NB4 (cell line): ENCODE measurements at regions not wholly inside any gene's neighbourhood (a gene's known extent, or its start where the extent isn't known, plus 50 kb on each side); places are given as distances from the start of the nearest gene placed in this dataset.

Source experiments
- DNase-seq: peaks from one replicate; pipeline ENCODE4 v3.0.0; 2010; ENCODE audit warnings: low read depth
- H3K4me3 ChIP-seq: one replicate; pipeline ENCODE4 v1.5.1; 2011; ENCODE audit warnings: mild to moderate bottlenecking, low read depth, low read length, moderate library complexity
- CTCF ChIP-seq: IDR thresholded peaks from one replicate; pipeline ENCODE4 v1.5.1; 2012; ENCODE audit warnings: low read depth, low read length
- MYC ChIP-seq: IDR thresholded peaks from 2 replicates; pipeline ENCODE4 v1.6.1; 2011; ENCODE audit warnings: low read depth, low read length
- POLR2A ChIP-seq: IDR thresholded peaks from 2 replicates; pipeline ENCODE4 v1.6.1; 2011; ENCODE audit warnings: mild to moderate bottlenecking; ENCODE audit not compliant: insufficient read length; ENCODE audit errors: extremely low read depth
- TF ChIP-seq, protein P1 (sequence below): IDR thresholded peaks from 2 replicates; pipeline ENCODE4 v1.6.1; 2011; ENCODE audit warnings: low read depth, low read length

DNA sequence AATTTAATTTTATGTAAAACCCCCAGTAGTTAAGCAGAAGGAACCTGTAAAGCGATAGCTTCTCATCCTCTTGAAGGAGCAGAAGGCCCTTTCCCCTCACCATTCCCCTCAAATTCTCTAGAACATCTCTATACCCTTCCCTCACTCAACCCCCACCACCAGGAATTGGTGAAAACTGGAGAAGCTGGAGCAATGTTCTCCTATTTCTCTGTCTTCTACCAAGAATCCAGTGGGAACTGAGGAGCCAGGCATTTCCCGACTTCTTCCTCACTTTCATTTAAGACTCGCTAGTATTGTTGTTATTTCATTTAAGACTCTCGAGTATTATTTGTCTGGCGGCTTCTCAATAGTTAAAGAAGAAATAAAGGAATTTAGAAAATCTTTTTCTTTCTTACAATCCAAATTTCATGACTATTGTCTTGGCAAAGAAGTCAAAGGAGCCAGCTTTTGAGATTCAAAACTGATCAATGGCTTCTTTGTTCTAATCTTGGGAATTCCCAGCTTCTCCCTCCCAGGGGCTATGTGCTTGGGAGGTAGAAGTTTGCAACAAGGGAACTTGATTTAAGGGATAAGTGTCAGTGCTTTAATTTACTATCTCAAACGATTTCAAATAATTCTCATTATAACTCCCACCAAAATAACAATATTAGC lies 253.3 kb upstream of the ADGRL2 start:
- no peak for DNase-seq
- H3K4me3 ChIP-seq: no peak overlapping the region
- TF ChIP-seq, protein P1, sequence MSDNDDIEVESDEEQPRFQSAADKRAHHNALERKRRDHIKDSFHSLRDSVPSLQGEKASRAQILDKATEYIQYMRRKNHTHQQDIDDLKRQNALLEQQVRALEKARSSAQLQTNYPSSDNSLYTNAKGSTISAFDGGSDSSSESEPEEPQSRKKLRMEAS: no peak
- TF ChIP-seq CTCF (no peak), MYC (no peak), POLR2A (no peak)

DNA sequence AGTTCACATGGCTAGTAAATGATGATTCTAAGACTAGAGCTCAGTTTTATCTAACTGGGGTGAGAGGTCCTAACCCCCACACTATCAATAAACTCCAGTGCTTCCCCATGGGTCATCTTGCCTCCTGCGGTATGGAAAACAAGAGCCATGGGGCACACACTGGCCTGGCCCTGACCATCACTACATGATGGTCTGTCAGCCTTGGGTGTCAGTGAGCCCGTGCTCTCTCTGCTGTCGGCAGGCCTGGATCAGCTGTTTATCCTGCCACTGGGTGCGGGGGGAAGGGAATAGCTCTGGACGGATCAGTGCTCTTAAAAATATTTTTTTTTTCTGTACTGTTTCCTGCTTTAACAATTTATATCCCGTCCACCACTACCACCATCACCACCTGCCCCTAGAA lies 255.0 kb upstream of the ADGRL2 start:
- no peak for DNase-seq
- no peak for TF ChIP-seq MYC
- H3K4me3 ChIP-seq: no peak overlapping the region

GRCh38 chr1:81543764-81544163 lies 257.0 kb upstream of the ADGRL2 start:
- no peak overlapping the region for H3K4me3 ChIP-seq
- DNase-seq: no peak
- TF ChIP-seq MYC (no peak), CTCF (no peak), POLR2A (no peak)
- TF ChIP-seq, protein P1: no peak

DNA sequence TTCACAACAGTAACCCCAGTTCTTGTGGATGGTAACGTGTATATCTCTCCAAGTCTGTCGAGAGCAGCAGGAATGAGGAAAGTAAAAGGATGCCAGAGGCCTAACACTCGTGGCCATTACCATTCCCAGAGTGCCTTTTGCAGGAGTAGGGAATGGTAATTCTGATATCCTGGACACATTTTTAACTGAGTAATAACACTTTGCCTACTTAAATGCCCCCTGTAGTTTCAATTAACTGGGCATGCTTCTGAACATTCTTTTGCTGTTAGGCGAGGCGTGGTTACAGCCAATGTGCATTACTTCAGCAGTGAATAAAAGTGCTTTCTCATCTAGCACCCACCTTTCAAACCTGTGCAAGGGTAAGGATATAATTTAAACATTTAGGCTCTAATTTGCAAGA lies 258.5 kb upstream of the ADGRL2 start:
- TF ChIP-seq MYC: no peak
- no peak for TF ChIP-seq POLR2A
- TF ChIP-seq, protein P1: no peak
- no peak for TF ChIP-seq CTCF
- DNase-seq: no peak
- H3K4me3 ChIP-seq: no peak overlapping the region

- TF ChIP-seq, protein P1: no peak
- no peak for TF ChIP-seq POLR2A
- no peak for TF ChIP-seq CTCF
- no peak for TF ChIP-seq MYC
- H3K4me3 ChIP-seq: no peak overlapping the region
- DNase-seq: no peak
Measured at GRCh38 chr1:81540216-81540615, 260.5 kb upstream of the ADGRL2 start.

- H3K4me3 ChIP-seq: no peak overlapping the region
- TF ChIP-seq CTCF: no peak
- TF ChIP-seq MYC: no peak
- DNase-seq: no peak
Measured at GRCh38 chr1:81529014-81529413, 271.7 kb upstream of the ADGRL2 start.
